Liver (tissue), 9 donors: ENCODE measurements at regions not wholly inside any gene's neighbourhood (a gene's known extent, or its start where the extent isn't known, plus 50 kb on each side); places are given as distances from the start of the nearest gene placed in this dataset. TPM values are rescaled to one million over a fixed set of nuclear protein-coding genes. Genes with fewer than 3 reads are reported as not detected.

Experiments
- DNase-seq: peaks from one replicate; pipeline ENCODE4 v3.0.0-alpha.2; 2017; ENCODE audit warnings: low spot score
- H3K27ac ChIP-seq, 2 donors: one replicate each; pipeline ENCODE4 v1.7.0; 2013; ENCODE audit warnings: inconsistent platforms in 2 of 2, low read length in 2 of 2, control low read depth in 1 of 2, low read depth in 1 of 2, mild to moderate bottlenecking in 1 of 2
- H3K27me3 ChIP-seq, 4 donors: one replicate each; pipeline versions ENCODE4 v1.6.1 to v1.7.0; 2013; ENCODE audit warnings: low read length in 3 of 4, inconsistent platforms in 1 of 4, mild to moderate bottlenecking in 1 of 4, moderate library complexity in 1 of 4; ENCODE audit not compliant: control insufficient read depth in 4 of 4, insufficient read depth in 4 of 4
- H3K36me3 ChIP-seq, 4 donors: one replicate each; pipeline versions ENCODE4 v1.6.1 to v1.7.0; 2013; ENCODE audit warnings: low read length in 3 of 4, mild to moderate bottlenecking in 3 of 4, low read depth in 1 of 4, moderate library complexity in 1 of 4; ENCODE audit not compliant: control insufficient read depth in 4 of 4, insufficient read depth in 3 of 4
- H3K4me1 ChIP-seq, 4 donors: one replicate each; pipeline versions ENCODE4 v1.6.1 to v1.7.0; 2013; ENCODE audit warnings: low read length in 3 of 4, mild to moderate bottlenecking in 3 of 4, moderate library complexity in 1 of 4; ENCODE audit not compliant: control insufficient read depth in 4 of 4, insufficient read depth in 4 of 4
- H3K4me3 ChIP-seq, 3 donors: one replicate each; pipeline versions ENCODE4 v1.6.1 to v1.7.0; 2013; ENCODE audit warnings: low read length in 3 of 3, control low read depth in 1 of 3, low read depth in 1 of 3, mild to moderate bottlenecking in 1 of 3
- H3K9ac ChIP-seq, 2 donors: one replicate each; pipeline ENCODE4 v1.7.0; 2013; ENCODE audit warnings: low read length in 2 of 2, mild to moderate bottlenecking in 2 of 2, moderate library complexity in 2 of 2, control low read depth in 1 of 2, low read depth in 1 of 2
- H3K9me3 ChIP-seq, 4 donors: one replicate each; pipeline versions ENCODE4 v1.6.1 to v1.7.0; 2013; ENCODE audit warnings: low read length in 3 of 4; ENCODE audit not compliant: control insufficient read depth in 4 of 4
- CTCF ChIP-seq: fragments of 150-350 bp; IDR thresholded peaks from 2 replicates; pipeline ENCODE4 v1.5.1; 2017; ENCODE audit warnings: improper control_type of control experiment, low read depth, low read length; ENCODE audit not compliant: missing input control
- EGR1 ChIP-seq, 2 donors: IDR thresholded peaks; 2 replicates each; pipeline ENCODE4 v1.6.1; 2016 to 2018; ENCODE audit warnings: antibody characterized with exemption in 2 of 2, low read depth in 2 of 2
- FOXA1 ChIP-seq: IDR thresholded peaks from 2 replicates; pipeline ENCODE4 v1.6.1; 2016; ENCODE audit warnings: antibody characterized with exemption
- FOXA2 ChIP-seq: IDR thresholded peaks from 2 replicates; pipeline ENCODE4 v1.6.1; 2016; ENCODE audit warnings: antibody characterized with exemption
- GABPA ChIP-seq, 2 donors: IDR thresholded peaks in 1 of 2; conservative IDR thresholded peaks in 1 of 2; 2 replicates each; pipeline ENCODE4 v1.6.1; 2016; ENCODE audit warnings: antibody characterized with exemption in 2 of 2, mild to moderate bottlenecking in 1 of 2, moderate library complexity in 1 of 2
- HNF4G ChIP-seq: IDR thresholded peaks from 2 replicates; pipeline ENCODE4 v1.6.1; 2016; ENCODE audit warnings: antibody characterized with exemption
- JUND ChIP-seq, 2 donors: IDR thresholded peaks; 2 replicates each; pipeline ENCODE4 v1.6.1; 2016; ENCODE audit warnings: antibody characterized with exemption in 2 of 2
- NR2F2 ChIP-seq: IDR thresholded peaks from 2 replicates; pipeline ENCODE4 v1.6.1; 2016; ENCODE audit warnings: antibody characterized with exemption
- RAD21 ChIP-seq, 2 donors: IDR thresholded peaks; 2 replicates each; pipeline ENCODE4 v1.6.1; 2016; ENCODE audit warnings: antibody characterized with exemption in 2 of 2, mild to moderate bottlenecking in 2 of 2
- REST ChIP-seq: IDR thresholded peaks from 2 replicates; pipeline ENCODE4 v1.6.1; 2016; ENCODE audit warnings: antibody characterized with exemption, mild to moderate bottlenecking
- RXRA ChIP-seq, 2 donors: IDR thresholded peaks; 2 replicates each; pipeline ENCODE4 v1.6.1; 2017 to 2018; ENCODE audit warnings: antibody characterized with exemption in 2 of 2, mild to moderate bottlenecking in 1 of 2
- SP1 ChIP-seq: IDR thresholded peaks from 2 replicates; pipeline ENCODE4 v1.6.1; 2018; ENCODE audit warnings: antibody characterized with exemption, mild to moderate bottlenecking
- TAF1 ChIP-seq: conservative IDR thresholded peaks from 2 replicates; pipeline ENCODE4 v1.6.1; 2016; ENCODE audit warnings: antibody characterized with exemption, mild to moderate bottlenecking
- YY1 ChIP-seq: IDR thresholded peaks from 2 replicates; pipeline ENCODE4 v1.6.1; 2016; ENCODE audit warnings: antibody characterized with exemption, mild to moderate bottlenecking
- WGBS: extraction: QIAGEN DNeasy Blood & Tissue Kit; methylation state at CpG from one replicate; pipeline ENCODE4 v1.1.7; 2013; 5-methylcytosine and 5-hydroxymethylcytosine counted together
- small RNA-seq: library from RNA; depleted of rRNA; stranded (forward); fragments of <200 nt; gene quantifications from one replicate; pipeline ENCODE3, GENCODE V24; 2014
- TF ChIP-seq, protein P1 (sequence below): IDR thresholded peaks from 2 replicates; pipeline ENCODE4 v1.6.1; 2016; ENCODE audit warnings: antibody characterized with exemption
- TF ChIP-seq, protein P2 (sequence below): IDR thresholded peaks from 2 replicates; pipeline ENCODE4 v1.6.1; 2016; ENCODE audit warnings: antibody characterized with exemption
- TF ChIP-seq, protein P3 (sequence below): IDR thresholded peaks from 2 replicates; pipeline ENCODE4 v1.6.1; 2016; ENCODE audit warnings: antibody characterized with exemption
- donor health status: healthy.
- donor health status: healthy.
- donor health status: healthy.
- donor health status: healthy.
- donor health status: healthy.

GRCh38 chr2:196587739-196588138 lies 51.8 kb upstream of the CCDC150 start:
- Histone ChIP-seq H3K9ac (no peak overlapping the region), H3K27me3 (no peaks in the 10 kb centered on the region), H3K4me1 (peaks cover 0 to 8% (median 6%) of the 10 kb centered on the region in 4 donors), H3K27ac (no peak overlapping the region), H3K4me3 (no peak overlapping the region), H3K36me3 (no peaks in the 10 kb centered on the region), H3K9me3 (no peaks in the 10 kb centered on the region)
- no peak for DNase-seq
- WGBS = 0% methylated on average over 1 of the region's 1 CpG
- TF ChIP-seq EGR1 (IDR thresholded peaks at IDR 0.05; ENCODE audit: low read depth in 2 of 2) = no peak
- TF ChIP-seq, protein P1, sequence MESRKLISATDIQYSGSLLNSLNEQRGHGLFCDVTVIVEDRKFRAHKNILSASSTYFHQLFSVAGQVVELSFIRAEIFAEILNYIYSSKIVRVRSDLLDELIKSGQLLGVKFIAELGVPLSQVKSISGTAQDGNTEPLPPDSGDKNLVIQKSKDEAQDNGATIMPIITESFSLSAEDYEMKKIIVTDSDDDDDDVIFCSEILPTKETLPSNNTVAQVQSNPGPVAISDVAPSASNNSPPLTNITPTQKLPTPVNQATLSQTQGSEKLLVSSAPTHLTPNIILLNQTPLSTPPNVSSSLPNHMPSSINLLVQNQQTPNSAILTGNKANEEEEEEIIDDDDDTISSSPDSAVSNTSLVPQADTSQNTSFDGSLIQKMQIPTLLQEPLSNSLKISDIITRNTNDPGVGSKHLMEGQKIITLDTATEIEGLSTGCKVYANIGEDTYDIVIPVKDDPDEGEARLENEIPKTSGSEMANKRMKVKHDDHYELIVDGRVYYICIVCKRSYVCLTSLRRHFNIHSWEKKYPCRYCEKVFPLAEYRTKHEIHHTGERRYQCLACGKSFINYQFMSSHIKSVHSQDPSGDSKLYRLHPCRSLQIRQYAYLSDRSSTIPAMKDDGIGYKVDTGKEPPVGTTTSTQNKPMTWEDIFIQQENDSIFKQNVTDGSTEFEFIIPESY = no peak
- no peak for TF ChIP-seq CTCF
- no peak for TF ChIP-seq YY1
- TF ChIP-seq, protein P2, sequence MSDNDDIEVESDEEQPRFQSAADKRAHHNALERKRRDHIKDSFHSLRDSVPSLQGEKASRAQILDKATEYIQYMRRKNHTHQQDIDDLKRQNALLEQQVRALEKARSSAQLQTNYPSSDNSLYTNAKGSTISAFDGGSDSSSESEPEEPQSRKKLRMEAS = no peak
- TF ChIP-seq GABPA (IDR thresholded peaks at IDR 0.05 in 1 of 2, conservative IDR thresholded peaks at IDR 0.05 in 1 of 2) = no peak
- no peak for TF ChIP-seq RXRA (IDR thresholded peaks at IDR 0.05)
- TF ChIP-seq HNF4G = no peak
- no peak for TF ChIP-seq NR2F2
- no peak for TF ChIP-seq FOXA1
- no peak for TF ChIP-seq FOXA2
- TF ChIP-seq SP1 = no peak
- TF ChIP-seq, protein P3, sequence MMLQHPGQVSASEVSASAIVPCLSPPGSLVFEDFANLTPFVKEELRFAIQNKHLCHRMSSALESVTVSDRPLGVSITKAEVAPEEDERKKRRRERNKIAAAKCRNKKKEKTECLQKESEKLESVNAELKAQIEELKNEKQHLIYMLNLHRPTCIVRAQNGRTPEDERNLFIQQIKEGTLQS = no peak
- TF ChIP-seq RAD21 (IDR thresholded peaks at IDR 0.05) = no peak
- TF ChIP-seq JUND (IDR thresholded peaks at IDR 0.05) = no peak
- no peak for TF ChIP-seq TAF1
- TF ChIP-seq REST = no peak

DNA sequence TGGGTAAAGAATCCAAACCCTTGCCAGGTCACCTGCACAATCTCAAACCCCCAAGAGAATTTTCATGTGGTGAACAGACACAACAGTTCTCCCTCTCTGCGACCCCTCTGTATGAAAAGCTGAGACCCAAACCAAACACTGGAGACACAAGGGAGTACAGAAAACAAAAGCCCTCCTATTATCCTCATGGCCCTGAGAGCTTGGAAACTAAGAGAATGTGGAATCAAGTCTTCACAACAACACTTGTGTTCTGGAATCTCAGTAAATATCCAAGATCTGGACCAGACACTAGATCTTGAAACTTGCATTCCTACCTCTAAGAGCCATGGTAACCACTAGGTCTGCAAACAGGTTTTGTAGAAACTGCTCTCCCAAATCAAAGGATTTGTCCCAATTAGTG lies 50.1 kb upstream of the CCDC150 start:
- H3K36me3 ChIP-seq = no peaks in the 10 kb centered on the region
- WGBS = 94% methylated on average over 1 of the region's 1 CpG
- no peak overlapping the region for H3K9ac ChIP-seq
- H3K27ac ChIP-seq = no peak overlapping the region
- H3K4me1 ChIP-seq = peaks cover 0 to 14% (median 10%) of the 10 kb centered on the region in 4 donors
- TF ChIP-seq TAF1 (no peak), EGR1 (IDR thresholded peaks at IDR 0.05; ENCODE audit: low read depth in 2 of 2) (no peak)
- H3K4me3 ChIP-seq = no peak overlapping the region
- no peak for DNase-seq
- no peaks in the 10 kb centered on the region for H3K27me3 ChIP-seq
- no peaks in the 10 kb centered on the region for H3K9me3 ChIP-seq

Small RNA genes in the stretch of these regions (small RNA-seq; reads per million reads assigned to genes)
- not detected for gene RN7SL820P
